Testis (tissue), 2 donors: ENCODE measurements at regions not wholly inside any gene's neighbourhood (a gene's known extent, or its start where the extent isn't known, plus 50 kb on each side); places are given as distances from the start of the nearest gene placed in this dataset.

Experiments
- CTCF ChIP-seq, 3 experiments: fragments of 450-650 bp in 2 of 3; fragments of 200-600 bp in 1 of 3; sonication (generic) in 1 of 3; IDR thresholded peaks; one replicate each; pipeline ENCODE4 v1.5.1; 2016 to 2019; ENCODE audit warnings: antibody characterized with exemption in 3 of 3, mild to moderate bottlenecking in 2 of 3, moderate library complexity in 1 of 3
- POLR2A ChIP-seq: fragments of 450-650 bp; IDR thresholded peaks from one replicate; pipeline ENCODE4 v1.6.1; 2017; ENCODE audit warnings: antibody characterized with exemption, mild to moderate bottlenecking, moderate library complexity

DNA sequence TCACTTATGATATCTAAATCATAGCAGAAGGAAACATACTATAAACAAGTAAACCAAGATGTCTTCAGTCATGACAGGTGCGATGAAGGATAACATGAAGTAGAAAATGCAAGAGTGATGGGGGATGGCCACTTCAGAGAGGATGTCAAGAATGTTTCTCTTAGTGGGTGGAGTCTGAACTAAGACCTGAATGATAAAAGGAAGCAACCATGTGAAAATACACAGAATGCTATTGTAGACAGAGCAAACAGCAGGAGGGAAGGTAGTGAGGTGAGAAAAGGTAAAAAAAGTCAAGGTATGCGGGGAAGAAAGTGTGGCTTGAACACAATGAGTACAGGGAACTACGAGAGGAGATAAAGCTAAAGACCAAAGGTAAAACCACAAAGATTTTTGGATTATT, 341.6 kb downstream of the FBXO15 start:
- TF ChIP-seq POLR2A = no peak
- no peak for TF ChIP-seq CTCF (IDR thresholded peaks at IDR 0.05)
